Endothelial cell of umbilical vein (primary cell): ENCODE measurements at regions not wholly inside any gene's neighbourhood (a gene's known extent, or its start where the extent isn't known, plus 50 kb on each side); places are given as distances from the start of the nearest gene placed in this dataset.

Experiments used
- BruUV-seq: library from RNA; stranded (reverse); fragments of 400-500 nt; replicated peaks from 2 replicates; lab custom pipeline; 2021; lab: Mats Ljungman, UMichigan
- CTCF ChIA-PET: fragments of 300-600, 350-600 bp; sonication (Branson Sonifier 250); formaldehyde crosslinking; loops from one replicate; lab custom pipeline; 2021; ENCODE audit warnings: antibody characterized with exemption, inconsistent platforms; lab: Charles Lee
- POLR2A ChIA-PET: fragments of 300-600, 350-600 bp; sonication (Branson Sonifier 250); formaldehyde crosslinking; loops from one replicate; lab custom pipeline; 2021; ENCODE audit warnings: antibody characterized with exemption, inconsistent platforms; lab: Charles Lee
- DNase-seq: peaks from one replicate; pipeline ENCODE4 v3.0.0-alpha.2; 2011; ENCODE audit warnings: low read depth, low spot score
- FAIRE-seq: peaks from 2 replicates; lab custom pipeline; 2011; peaks lifted over from hg19 to GRCh38; lab: Jason Lieb, UNC
- H2AFZ ChIP-seq: 2 replicates; pipeline ENCODE4 v1.6.0; 2012; ENCODE audit warnings: low read depth, low read length, control low read depth, inconsistent platforms
- H3K27ac ChIP-seq: 2 replicates; pipeline ENCODE4 v1.5.1; 2011; ENCODE audit warnings: low read depth, mild to moderate bottlenecking, control low read depth, low read length, moderate library complexity; ENCODE audit not compliant: insufficient read depth
- H3K27me3 ChIP-seq, 2 experiments: 2 replicates each; pipeline versions ENCODE4 v1.6.0 to v1.6.1; 2011; ENCODE audit warnings: low read length in 2 of 2, mixed read lengths in 1 of 2; ENCODE audit not compliant: control insufficient read depth in 2 of 2, insufficient read depth in 2 of 2
- H3K36me3 ChIP-seq, 2 experiments: 2 replicates in 1 of 2; 3 replicates in 1 of 2; pipeline ENCODE4 v1.5.1; 2011; ENCODE audit warnings: low read length in 2 of 2, mild to moderate bottlenecking in 1 of 2, moderate library complexity in 1 of 2; ENCODE audit not compliant: control insufficient read depth in 2 of 2, insufficient read depth in 2 of 2; ENCODE audit errors: extremely low read depth in 1 of 2
- H3K4me1 ChIP-seq: 3 replicates; pipeline ENCODE4 v1.5.1; 2011; ENCODE audit warnings: mild to moderate bottlenecking, low read length; ENCODE audit not compliant: control insufficient read depth, insufficient read depth; ENCODE audit errors: extremely low read depth
- H3K4me2 ChIP-seq: 2 replicates; pipeline ENCODE4 v1.6.1; 2011; ENCODE audit warnings: low read length, control low read depth, mixed read lengths; ENCODE audit not compliant: insufficient read depth
- H3K4me3 ChIP-seq, 3 experiments: fragments of 200-600 bp in 1 of 3; sonication (generic), shearing (Covaris generic) in 1 of 3; replicated peaks in 1 of 3; 2 replicates each; pipeline ENCODE4 v1.5.1; 2011 to 2016; ENCODE audit warnings: control low read depth in 3 of 3, low read length in 3 of 3, mild to moderate bottlenecking in 2 of 3, inconsistent platforms in 1 of 3, low read depth in 1 of 3, moderate library complexity in 1 of 3; ENCODE audit not compliant: insufficient read depth in 1 of 3
- H3K79me2 ChIP-seq: 2 replicates; pipeline ENCODE4 v1.6.0; 2012; ENCODE audit warnings: low read length, inconsistent platforms; ENCODE audit not compliant: control insufficient read depth, insufficient read depth
- H3K9ac ChIP-seq: replicated peaks from 2 replicates; pipeline ENCODE3; 2011; ENCODE audit warnings: low read length, control low read depth; ENCODE audit not compliant: insufficient read depth; ENCODE audit errors: extremely low read depth
- H3K9me1 ChIP-seq: replicated peaks from 3 replicates; pipeline ENCODE4 v1.6.0; 2011; ENCODE audit warnings: mild to moderate bottlenecking, low read length; ENCODE audit not compliant: control insufficient read depth, insufficient read depth; ENCODE audit errors: extremely low read depth
- H3K9me3 ChIP-seq: replicated peaks from 2 replicates; pipeline ENCODE4 v1.5.1; 2012; ENCODE audit warnings: low read length, inconsistent platforms; ENCODE audit not compliant: control insufficient read depth, insufficient read depth
- H4K20me1 ChIP-seq: replicated peaks from 2 replicates; pipeline ENCODE3; 2011; ENCODE audit warnings: mild to moderate bottlenecking, low read length; ENCODE audit not compliant: control insufficient read depth, insufficient read depth; ENCODE audit errors: extremely low read depth
- EZH2 ChIP-seq: IDR thresholded peaks from 2 replicates; pipeline ENCODE4 v1.6.1; 2012; ENCODE audit warnings: borderline replicate concordance, low read depth, mild to moderate bottlenecking, moderate library complexity, low read length, inconsistent platforms; ENCODE audit not compliant: severe bottlenecking
- FOS ChIP-seq: IDR thresholded peaks from 2 replicates; pipeline ENCODE4 v1.6.1; 2011; ENCODE audit warnings: mild to moderate bottlenecking, low read length, moderate library complexity, borderline replicate concordance; ENCODE audit not compliant: insufficient read depth
- JUN ChIP-seq: IDR thresholded peaks from 2 replicates; pipeline ENCODE4 v1.6.1; 2011; ENCODE audit warnings: borderline replicate concordance, low read depth; ENCODE audit not compliant: insufficient read length, insufficient read depth
- MYC ChIP-seq: IDR thresholded peaks from one replicate; pipeline ENCODE4 v1.6.1; 2011; ENCODE audit warnings: mild to moderate bottlenecking, low read depth, low read length
- POLR2AphosphoS5 ChIP-seq: IDR thresholded peaks from 2 replicates; pipeline ENCODE4 v1.6.1; 2012; ENCODE audit warnings: low read depth, mild to moderate bottlenecking, control low read depth, low read length, moderate library complexity; ENCODE audit not compliant: insufficient read depth
- dilution Hi-C: fragments of 300-500 bp; cut with MboI; formaldehyde crosslinking; loops from one replicate; pipeline ENCODE4 v1.15.0; 2019; ENCODE audit warnings: low sequenced_read_pairs; ENCODE audit not compliant: extremely low pct_ligation_motif_present
- intact Hi-C: fragments of 100-400 bp; cut with micrococcal nuclease; formaldehyde crosslinking; loops from one replicate; pipeline ENCODE4 v1.10.0; 2022
- TF ChIP-seq, protein P1 (sequence below): IDR thresholded peaks from 2 replicates; pipeline ENCODE4 v1.6.1; 2011; ENCODE audit not compliant: insufficient read depth, insufficient read length

DNA sequence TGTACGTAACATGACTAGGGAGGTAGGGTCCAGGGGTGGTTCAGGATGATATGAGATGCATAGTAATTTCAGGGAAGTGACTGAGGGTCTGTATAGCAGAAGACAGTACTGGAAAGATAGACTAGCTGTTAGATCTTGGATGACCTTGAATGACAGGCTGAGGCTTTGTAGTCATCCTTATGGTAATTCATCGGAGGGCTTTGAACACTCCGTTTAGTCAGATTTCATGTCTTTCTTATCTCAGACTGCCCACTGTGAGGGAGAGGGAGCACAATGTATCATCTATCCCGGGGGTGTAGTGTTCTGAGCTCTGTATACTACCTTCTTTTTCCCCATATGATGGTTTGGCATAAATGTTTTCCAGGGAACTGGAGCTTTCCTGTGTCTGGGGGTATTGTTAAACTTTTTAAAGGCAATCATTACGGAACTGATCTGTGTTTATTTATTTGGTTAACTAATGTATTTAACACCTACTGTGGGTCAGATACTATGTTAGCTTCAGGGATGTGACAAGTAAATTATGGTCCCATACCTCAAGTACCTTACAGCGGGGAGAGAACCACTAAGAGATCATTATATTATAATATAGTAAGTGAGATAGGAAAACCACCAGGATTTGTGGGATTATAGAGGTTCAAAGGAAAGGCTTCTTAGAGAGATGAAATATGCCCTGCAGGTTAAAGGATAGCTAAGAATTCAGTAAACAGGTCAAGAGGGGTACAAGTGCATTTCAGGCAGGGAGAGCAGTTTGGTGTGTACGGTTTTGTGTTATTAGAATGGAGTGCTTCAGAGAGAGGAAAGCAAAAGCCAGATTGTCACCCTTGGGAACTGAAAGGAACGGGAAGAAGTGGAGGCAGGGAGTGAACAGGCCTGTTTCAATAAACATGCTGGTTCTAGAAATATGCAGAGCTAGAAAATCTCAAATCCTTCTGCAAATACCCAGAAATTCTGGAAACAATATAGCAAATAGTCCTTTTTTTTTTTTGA, 164.8 kb upstream of the KL start:
- intact Hi-C loops: no loop called here
- no peaks in the 10 kb centered on the region for H3K9me3 ChIP-seq
- no TSS peak for BruUV-seq
- H3K36me3 ChIP-seq: no peaks in the 10 kb centered on the region
- FAIRE-seq (no peak), DNase-seq (no peak)
- POLR2A ChIA-PET: no interaction called here
- no peak overlapping the region for H3K27ac ChIP-seq
- peaks cover 24 to 27% of the 10 kb centered on the region in 2 experiments for H3K27me3 ChIP-seq
- no peak overlapping the region for H3K4me2 ChIP-seq
- no peaks in the 10 kb centered on the region for H3K79me2 ChIP-seq
- no peak overlapping the region for H3K9ac ChIP-seq
- dilution Hi-C loops: no loop called here
- H3K9me1 ChIP-seq: no peaks in the 10 kb centered on the region
- no peak for TF ChIP-seq EZH2
- TF ChIP-seq, protein P1, sequence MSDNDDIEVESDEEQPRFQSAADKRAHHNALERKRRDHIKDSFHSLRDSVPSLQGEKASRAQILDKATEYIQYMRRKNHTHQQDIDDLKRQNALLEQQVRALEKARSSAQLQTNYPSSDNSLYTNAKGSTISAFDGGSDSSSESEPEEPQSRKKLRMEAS: no peak
- TF ChIP-seq FOS: no peak
- no peak for TF ChIP-seq POLR2AphosphoS5
- TF ChIP-seq MYC: no peak
- no peak for TF ChIP-seq JUN
- H4K20me1 ChIP-seq: no peaks in the 10 kb centered on the region
- no peak overlapping the region for H3K4me3 ChIP-seq
- CTCF ChIA-PET: interaction anchor here (1.0 to 1.8 kb wide), 5 partner anchors 8 to 206 kb away, joined by 3 read pairs; no protein-coding TSS in a partner anchor
- no peaks in the 10 kb centered on the region for H3K4me1 ChIP-seq
- no peak overlapping the region for H2AFZ ChIP-seq
